Calu3 (cell line): ENCODE measurements at regions not wholly inside any gene's neighbourhood (a gene's known extent, or its start where the extent isn't known, plus 50 kb on each side); places are given as distances from the start of the nearest gene placed in this dataset.

Experiments
- BruUV-seq: library from RNA; stranded (reverse); fragments of 400-500 nt; replicated peaks from 2 replicates; lab custom pipeline; 2021; lab: Mats Ljungman, UMichigan
- CTCF ChIA-PET: fragments of 300-600 bp; sonication (Branson Sonifier 250); formaldehyde crosslinking; loops from one replicate; lab custom pipeline; 2022; ENCODE audit warnings: antibody characterized with exemption; lab: Charles Lee
- DNase-seq: peaks from one replicate; pipeline ENCODE4 v3.0.0; 2022
- H3K27ac Mint-ChIP-seq: one replicate; pipeline ENCODE4 v1.8.0; 2022; ENCODE audit warnings: mixed read lengths; ENCODE audit not compliant: unreplicated experiment
- H3K27me3 Mint-ChIP-seq: one replicate; pipeline ENCODE4 v1.8.0; 2022; ENCODE audit warnings: mixed read lengths; ENCODE audit not compliant: unreplicated experiment
- H3K36me3 Mint-ChIP-seq: one replicate; pipeline ENCODE4 v1.8.0; 2022; ENCODE audit warnings: mild to moderate bottlenecking, moderate library complexity, mixed read lengths; ENCODE audit not compliant: insufficient read depth, unreplicated experiment
- H3K4me1 Mint-ChIP-seq: one replicate; pipeline ENCODE4 v1.8.0; 2022; ENCODE audit warnings: mild to moderate bottlenecking, low read depth, mixed read lengths; ENCODE audit not compliant: unreplicated experiment
- H3K4me3 Mint-ChIP-seq: one replicate; pipeline ENCODE4 v1.8.0; 2022; ENCODE audit warnings: mild to moderate bottlenecking, low read depth, moderate library complexity, mixed read lengths; ENCODE audit not compliant: unreplicated experiment
- H3K9me3 Mint-ChIP-seq: one replicate; pipeline ENCODE4 v1.8.0; 2022; ENCODE audit warnings: low read depth, mixed read lengths; ENCODE audit not compliant: unreplicated experiment
- intact Hi-C: fragments of 100-400 bp; cut with micrococcal nuclease; formaldehyde crosslinking; loops from one replicate; pipeline ENCODE4 v1.10.0; 2022; ENCODE audit not compliant: unreplicated experiment
- TF ChIP-seq, protein P1 (sequence below): fragments of 200-600 bp; IDR thresholded peaks from one replicate; pipeline ENCODE4 v1.8.0; 2022; ENCODE audit warnings: antibody characterized with exemption; ENCODE audit not compliant: unreplicated experiment

DNA sequence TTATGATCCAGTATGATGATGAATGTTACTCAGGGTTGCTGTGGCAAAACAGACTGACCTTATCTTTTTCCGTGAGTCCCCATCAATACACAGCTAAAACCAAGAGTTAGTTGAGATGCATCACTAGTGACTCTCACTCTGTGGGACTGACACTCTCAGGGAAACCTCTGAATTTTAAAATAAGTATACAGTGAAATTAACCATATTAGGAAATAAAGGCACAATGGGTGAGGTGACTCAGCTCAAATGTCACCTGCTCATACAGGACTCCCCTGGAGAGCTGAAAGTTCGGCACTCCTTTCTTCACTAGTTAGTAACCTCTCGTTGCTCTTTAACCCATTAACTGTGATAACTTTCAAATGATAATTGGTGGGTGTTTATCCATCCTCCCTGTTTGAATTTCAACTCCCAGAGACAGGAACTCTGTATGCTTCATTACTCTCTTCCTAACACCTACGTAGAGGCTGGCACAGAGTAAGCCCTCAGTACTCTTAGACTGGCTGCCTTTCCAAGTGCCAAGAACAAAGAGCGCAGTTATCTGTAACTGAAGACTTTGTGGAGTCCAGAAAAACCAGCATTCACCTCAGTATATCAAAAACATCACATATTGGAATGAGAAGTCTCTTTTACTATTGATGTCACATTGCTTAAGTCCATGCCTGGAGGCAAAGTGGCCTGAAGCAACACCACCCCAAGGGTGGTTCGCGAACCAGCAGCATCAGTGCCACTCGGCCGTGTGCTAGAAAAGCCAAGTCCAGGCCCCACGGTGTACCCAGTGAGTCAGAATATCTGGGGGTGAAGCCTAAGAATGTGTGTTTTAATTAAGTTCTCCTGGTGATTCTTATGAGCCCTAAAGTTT is 91.1 kb downstream of the NIBAN1 start:
- BruUV-seq: no TSS peak
- no peaks in the 10 kb centered on the region for H3K27me3 Mint-ChIP-seq
- intact Hi-C loops: no loop called here
- no peaks in the 10 kb centered on the region for H3K9me3 Mint-ChIP-seq
- CTCF ChIA-PET: no interaction called here
- TF ChIP-seq, protein P1, sequence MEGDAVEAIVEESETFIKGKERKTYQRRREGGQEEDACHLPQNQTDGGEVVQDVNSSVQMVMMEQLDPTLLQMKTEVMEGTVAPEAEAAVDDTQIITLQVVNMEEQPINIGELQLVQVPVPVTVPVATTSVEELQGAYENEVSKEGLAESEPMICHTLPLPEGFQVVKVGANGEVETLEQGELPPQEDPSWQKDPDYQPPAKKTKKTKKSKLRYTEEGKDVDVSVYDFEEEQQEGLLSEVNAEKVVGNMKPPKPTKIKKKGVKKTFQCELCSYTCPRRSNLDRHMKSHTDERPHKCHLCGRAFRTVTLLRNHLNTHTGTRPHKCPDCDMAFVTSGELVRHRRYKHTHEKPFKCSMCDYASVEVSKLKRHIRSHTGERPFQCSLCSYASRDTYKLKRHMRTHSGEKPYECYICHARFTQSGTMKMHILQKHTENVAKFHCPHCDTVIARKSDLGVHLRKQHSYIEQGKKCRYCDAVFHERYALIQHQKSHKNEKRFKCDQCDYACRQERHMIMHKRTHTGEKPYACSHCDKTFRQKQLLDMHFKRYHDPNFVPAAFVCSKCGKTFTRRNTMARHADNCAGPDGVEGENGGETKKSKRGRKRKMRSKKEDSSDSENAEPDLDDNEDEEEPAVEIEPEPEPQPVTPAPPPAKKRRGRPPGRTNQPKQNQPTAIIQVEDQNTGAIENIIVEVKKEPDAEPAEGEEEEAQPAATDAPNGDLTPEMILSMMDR: no peak
- no peak overlapping the region for H3K27ac Mint-ChIP-seq
- no peak for DNase-seq
- H3K36me3 Mint-ChIP-seq: no peaks in the 10 kb centered on the region
- H3K4me1 Mint-ChIP-seq: peaks cover 3% of the 10 kb centered on the region
- H3K4me3 Mint-ChIP-seq: no peak overlapping the region

GRCh38 chr1:184881941-184882913 is 92.1 kb downstream of the NIBAN1 start:
- BruUV-seq: no TSS peak
- no peaks in the 10 kb centered on the region for H3K36me3 Mint-ChIP-seq
- no peak overlapping the region for H3K27ac Mint-ChIP-seq
- CTCF ChIA-PET: no interaction called here
- no peaks in the 10 kb centered on the region for H3K4me1 Mint-ChIP-seq
- intact Hi-C loops: no loop called here
- DNase-seq: no peak
- H3K4me3 Mint-ChIP-seq: no peak overlapping the region
- TF ChIP-seq, protein P1: no peak
- H3K9me3 Mint-ChIP-seq: no peaks in the 10 kb centered on the region
- H3K27me3 Mint-ChIP-seq: no peaks in the 10 kb centered on the region

GRCh38 chr1:184879876-184880557 is 94.3 kb downstream of the NIBAN1 start:
- CTCF ChIA-PET: interaction anchor here (0.9 kb wide), 1 partner anchor 11 kb away, joined by 3 read pairs; no protein-coding TSS in a partner anchor
- no peaks in the 10 kb centered on the region for H3K27me3 Mint-ChIP-seq
- no TSS peak for BruUV-seq

More at GRCh38 chr1:184879876-184880557, 94.3 kb downstream of the NIBAN1 start:
- intact Hi-C loops: no loop called here
- TF ChIP-seq, protein P1: no peak
- no peaks in the 10 kb centered on the region for H3K36me3 Mint-ChIP-seq
- no peak for DNase-seq
- no peaks in the 10 kb centered on the region for H3K4me1 Mint-ChIP-seq
- H3K9me3 Mint-ChIP-seq: no peaks in the 10 kb centered on the region
- no peak overlapping the region for H3K27ac Mint-ChIP-seq
- no peak overlapping the region for H3K4me3 Mint-ChIP-seq
